ENCODE measurements at regions not wholly inside any gene's neighbourhood (a gene's known extent, or its start where the extent isn't known, plus 50 kb on each side); places are given as distances from the start of the nearest gene placed in this dataset.

- no peak for DNase-seq
These were observed 64.0 kb downstream of the BMP2 start for GRCh38 chr20:6831461-6831860.

- no peak for DNase-seq
These were observed 65.3 kb downstream of the BMP2 start for GRCh38 chr20:6832811-6833210.

GRCh38 chr20:6835609-6836008 is 68.1 kb downstream of the BMP2 start:
- no peak for DNase-seq

- no peak for DNase-seq
These were observed 69.4 kb downstream of the BMP2 start for GRCh38 chr20:6836821-6837374.

- DNase-seq, result no peak
These were observed 70.2 kb downstream of the BMP2 start for GRCh38 chr20:6837730-6838129.

- no peak for DNase-seq
These were observed 70.8 kb downstream of the BMP2 start for GRCh38 chr20:6838181-6838826.

- DNase-seq, result no peak
These were observed 73.6 kb downstream of the BMP2 start for GRCh38 chr20:6841128-6841527.

GRCh38 chr20:6845141-6845540 is 77.7 kb downstream of the BMP2 start:
- no peak for DNase-seq

GRCh38 chr20:6848041-6848440 is 80.6 kb downstream of the BMP2 start:
- no peak for DNase-seq

- no peak for DNase-seq
These were observed 81.5 kb downstream of the BMP2 start for GRCh38 chr20:6848992-6849391.

- no peak for DNase-seq
These were observed 83.7 kb downstream of the BMP2 start for GRCh38 chr20:6851136-6851535.

- DNase-seq, result no peak
These were observed 85.0 kb downstream of the BMP2 start for GRCh38 chr20:6852478-6852877.

GRCh38 chr20:6855104-6855503 is 87.6 kb downstream of the BMP2 start:
- DNase-seq, result no peak

- DNase-seq, result no peak
These were observed 88.3 kb downstream of the BMP2 start for GRCh38 chr20:6855796-6856195.

GRCh38 chr20:6857927-6858326 is 90.4 kb downstream of the BMP2 start:
- DNase-seq, result no peak

- DNase-seq, result no peak
These were observed 95.9 kb downstream of the BMP2 start for GRCh38 chr20:6863355-6863754.

GRCh38 chr20:6863798-6864201 is 96.3 kb downstream of the BMP2 start:
- no peak for DNase-seq

GRCh38 chr20:6864740-6865139 is 97.3 kb downstream of the BMP2 start:
- no peak for DNase-seq

- DNase-seq, result no peak
These were observed 99.3 kb downstream of the BMP2 start for GRCh38 chr20:6866741-6867140.

- DNase-seq, result no peak
These were observed 101.4 kb downstream of the BMP2 start for GRCh38 chr20:6868861-6869260.

- DNase-seq, result no peak
These were observed 103.1 kb downstream of the BMP2 start for GRCh38 chr20:6870559-6870958.

GRCh38 chr20:6877633-6878032 is 110.1 kb downstream of the BMP2 start:
- DNase-seq, result no peak

- DNase-seq, result peak; percentile 74
These were observed 115.2 kb downstream of the BMP2 start for GRCh38 chr20:6882561-6883291.

GRCh38 chr20:6884114-6884513 is 116.6 kb downstream of the BMP2 start:
- DNase-seq, result no peak

Measured in fibroblast of upper back skin (primary cell).